ENCODE measurements at regions not wholly inside any gene's neighbourhood (a gene's known extent, or its start where the extent isn't known, plus 50 kb on each side); places are given as distances from the start of the nearest gene placed in this dataset.
"Not testable (repeated sequence)": the region's sequence is repeated elsewhere in the genome, so short reads cannot be mapped to it uniquely, and the experiment has no call there.

DNA sequence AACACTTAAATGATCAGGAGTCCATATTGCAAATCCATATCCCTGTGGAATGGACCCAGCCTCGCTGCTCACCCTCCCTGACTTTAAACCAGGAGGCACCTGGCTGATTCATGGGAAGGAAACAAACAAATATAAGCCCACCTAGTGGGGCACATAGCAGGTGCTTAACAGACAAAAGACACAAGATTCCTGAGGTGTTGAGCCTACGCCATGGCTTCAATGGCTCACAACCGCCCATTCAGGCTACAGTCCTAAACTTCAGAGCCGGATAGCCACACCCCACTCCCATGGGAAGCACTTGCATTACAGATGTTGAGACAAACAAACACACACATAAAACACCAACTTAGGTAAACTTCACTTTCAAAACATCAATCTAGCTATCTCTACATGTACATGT lies 359.9 kb downstream of the ICE1 start:
- no peak for DNase-seq

DNA sequence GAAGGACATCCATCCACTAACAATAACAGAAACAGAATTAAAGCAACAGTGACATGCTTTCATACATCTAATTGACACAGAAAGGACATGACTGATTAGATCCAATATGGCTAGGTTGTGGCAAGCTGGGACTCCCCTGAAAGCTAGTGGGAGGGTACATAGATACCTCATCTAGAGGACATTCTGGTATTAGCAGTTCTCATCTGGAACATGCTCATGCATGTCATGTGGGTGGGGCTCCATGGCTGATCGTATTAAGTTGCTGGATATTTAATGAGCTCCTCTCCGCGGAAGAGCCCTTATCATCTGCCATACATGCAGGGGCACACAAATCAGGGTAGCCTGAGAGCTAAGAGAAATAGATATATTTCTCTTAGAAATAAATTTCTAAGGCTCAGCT lies 358.9 kb downstream of the ICE1 start:
- no peak for DNase-seq

GRCh38 chr5:5780253-5780652 lies 357.8 kb downstream of the ICE1 start:
- DNase-seq: no peak

- DNase-seq: no peak
Observed at GRCh38 chr5:5777013-5777412, 354.5 kb downstream of the ICE1 start.

DNA sequence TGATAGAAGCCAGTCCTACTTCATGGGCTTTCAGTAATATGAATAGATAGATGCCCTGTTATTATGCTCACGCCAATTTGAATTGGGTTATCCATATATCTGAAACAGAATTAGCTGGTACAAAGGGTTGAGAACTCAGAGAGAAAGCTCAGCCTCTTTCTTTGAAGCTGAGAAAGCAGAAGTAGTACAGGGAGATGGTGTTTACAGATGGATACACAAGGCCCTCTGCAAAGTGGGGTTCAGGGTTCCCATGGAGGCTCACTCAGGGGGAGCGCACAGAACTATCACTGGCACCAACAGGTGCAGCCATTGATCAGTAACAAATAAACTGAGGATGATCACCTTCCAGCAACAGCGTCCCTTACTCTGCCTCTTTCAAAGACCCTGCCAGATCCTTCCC lies 349.7 kb downstream of the ICE1 start:
- DNase-seq: no peak

GRCh38 chr5:5770825-5771224 lies 348.3 kb downstream of the ICE1 start:
- DNase-seq: no peak

DNA sequence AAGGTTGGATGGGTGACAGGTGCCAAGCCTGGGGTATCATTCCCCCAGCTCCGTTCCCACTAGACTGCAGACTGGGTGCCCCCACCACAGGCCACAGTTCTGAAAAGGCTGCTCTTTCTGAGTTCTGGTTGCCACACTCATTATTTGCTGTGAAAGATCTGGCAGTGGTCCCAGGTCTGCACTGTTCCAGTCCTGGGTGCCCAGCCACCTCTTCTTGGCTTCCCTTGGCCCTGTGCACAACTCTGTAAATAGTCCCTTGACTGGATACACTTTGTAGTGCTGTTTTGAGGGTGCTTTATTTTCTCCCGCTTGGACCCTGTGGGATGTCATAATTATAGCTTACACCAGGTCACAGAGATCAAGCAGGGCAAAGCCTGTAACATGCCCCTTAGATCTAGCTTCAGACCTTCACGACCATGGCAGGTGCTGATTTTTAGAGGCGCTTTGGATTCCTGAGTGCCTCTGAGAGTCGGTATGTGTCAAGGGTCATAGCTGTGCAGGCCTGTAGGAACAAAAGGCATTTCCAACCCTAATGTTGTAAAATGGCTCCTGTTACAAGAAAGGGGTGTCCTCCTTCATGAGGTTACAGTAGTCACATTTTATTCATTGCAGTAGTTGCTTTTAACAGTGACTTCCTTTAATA lies 344.9 kb downstream of the ICE1 start:
- no peak for DNase-seq

DNA sequence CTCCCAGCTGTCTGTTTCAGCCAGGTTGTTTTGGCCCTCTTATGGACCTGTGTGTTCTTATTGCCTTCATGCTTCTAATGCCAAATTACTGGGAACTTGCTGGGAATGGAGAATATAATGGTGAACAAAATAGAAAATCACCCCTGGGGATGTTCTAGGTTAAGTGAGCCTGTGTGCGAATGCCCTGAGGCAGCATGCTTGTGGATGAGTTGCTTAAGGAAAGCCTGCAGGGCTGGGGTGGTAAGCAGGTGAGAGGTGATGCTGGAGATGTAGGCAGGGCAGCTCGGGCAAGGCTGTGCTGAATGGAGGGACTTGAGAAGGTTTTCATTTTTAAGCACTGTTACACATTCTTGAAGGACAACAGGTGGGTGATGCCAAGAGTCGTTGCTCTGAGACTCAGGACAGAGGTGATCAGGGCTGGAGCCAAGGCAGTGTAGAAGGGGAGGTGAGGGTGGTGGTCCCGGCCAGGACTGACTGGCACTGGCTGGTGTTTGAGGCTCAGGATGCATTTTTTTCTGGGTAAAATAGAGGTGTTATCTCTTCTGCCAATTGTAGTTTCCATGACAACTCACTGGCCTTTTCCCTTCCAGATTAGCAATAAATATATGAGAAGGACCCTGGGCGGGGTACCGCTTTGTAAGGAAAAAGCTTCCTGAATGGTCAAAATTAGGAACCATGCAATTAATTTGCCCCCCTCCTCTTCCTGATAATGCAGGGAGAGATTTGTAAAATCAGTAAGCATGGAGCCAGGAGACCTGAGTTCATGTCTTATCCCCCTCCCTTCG lies 342.8 kb downstream of the ICE1 start:
- no peak for DNase-seq

- no peak for DNase-seq
Observed at GRCh38 chr5:5764246-5764645, 341.8 kb downstream of the ICE1 start.

DNA sequence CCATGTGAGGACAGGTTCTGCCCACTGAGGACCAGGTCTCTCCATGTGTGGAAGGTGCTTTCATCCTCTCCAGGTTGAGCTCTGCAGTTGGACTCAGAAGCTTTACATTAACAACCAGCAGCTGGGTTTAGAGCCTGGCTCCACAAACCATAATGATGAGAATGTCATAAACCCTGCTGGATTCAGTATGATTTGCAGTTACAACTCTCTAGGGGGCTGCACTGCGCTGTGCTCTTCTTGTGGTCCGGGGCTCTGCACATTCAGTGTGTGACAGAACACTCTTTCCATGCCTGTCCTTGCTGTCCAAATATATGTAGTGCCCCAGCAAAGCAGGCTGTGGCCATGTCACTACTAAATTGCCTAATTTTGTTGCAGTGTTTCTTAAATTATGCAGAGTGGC lies 334.3 kb downstream of the ICE1 start:
- DNase-seq: no peak

DNA sequence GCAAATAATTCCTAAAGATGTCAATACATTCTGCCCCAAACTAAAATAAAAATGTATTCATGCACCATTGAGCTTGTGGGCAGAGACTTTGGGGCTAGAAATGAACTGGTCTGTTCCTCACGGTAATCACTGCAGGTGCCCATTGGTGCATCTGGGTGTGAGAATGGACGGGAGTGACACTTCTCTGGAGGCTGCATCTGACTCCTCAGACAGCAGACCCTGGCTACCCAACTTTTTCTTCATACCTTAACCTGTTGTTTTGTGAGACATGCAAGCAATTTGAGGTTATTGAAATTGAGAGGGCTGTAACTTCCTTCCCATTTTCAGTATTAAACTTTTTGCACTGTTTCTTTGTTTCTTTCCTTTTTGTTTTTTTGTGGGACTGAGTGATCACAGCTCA lies 333.4 kb downstream of the ICE1 start:
- DNase-seq: no peak

GRCh38 chr5:5752844-5753243 lies 330.4 kb downstream of the ICE1 start:
- no peak for DNase-seq

GRCh38 chr5:5751987-5752386 lies 329.5 kb downstream of the ICE1 start:
- no peak for DNase-seq

GRCh38 chr5:5751498-5751897 lies 329.0 kb downstream of the ICE1 start:
- DNase-seq: no peak

- no peak for DNase-seq
Observed at GRCh38 chr5:5741418-5741817, 318.9 kb downstream of the ICE1 start.

DNA sequence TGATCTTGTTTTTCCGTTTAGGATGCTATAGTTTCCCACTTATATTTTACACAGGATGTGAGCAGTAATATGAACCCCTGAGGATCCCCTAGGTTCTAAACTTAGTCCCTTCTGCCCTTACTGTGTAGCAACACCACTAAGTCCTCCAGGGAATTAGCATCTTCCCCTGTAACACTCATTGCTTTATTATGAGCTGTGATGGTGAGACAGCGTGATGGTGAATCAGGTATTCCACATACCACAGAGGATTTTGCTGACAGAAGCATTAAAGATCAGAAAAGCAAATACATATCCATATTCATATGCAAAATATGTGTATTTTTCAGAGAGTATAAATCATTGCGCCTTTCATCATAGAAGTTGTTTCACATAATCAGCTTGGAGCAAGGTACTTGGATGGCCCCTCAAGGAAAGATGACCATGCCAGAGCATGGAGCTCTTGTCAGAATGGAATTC lies 317.0 kb downstream of the ICE1 start:
- no peak for DNase-seq

GRCh38 chr5:5738797-5739489 lies 316.5 kb downstream of the ICE1 start:
- no peak for DNase-seq

- no peak for DNase-seq
Observed at GRCh38 chr5:5736007-5736406, 313.5 kb downstream of the ICE1 start.

- DNase-seq: not testable (repeated sequence)
Observed at GRCh38 chr5:5733058-5733457, 310.6 kb downstream of the ICE1 start.

GRCh38 chr5:5726401-5726800 lies 303.9 kb downstream of the ICE1 start:
- no peak for DNase-seq

- no peak for DNase-seq
Observed at GRCh38 chr5:5721881-5722280, 299.4 kb downstream of the ICE1 start.

DNA sequence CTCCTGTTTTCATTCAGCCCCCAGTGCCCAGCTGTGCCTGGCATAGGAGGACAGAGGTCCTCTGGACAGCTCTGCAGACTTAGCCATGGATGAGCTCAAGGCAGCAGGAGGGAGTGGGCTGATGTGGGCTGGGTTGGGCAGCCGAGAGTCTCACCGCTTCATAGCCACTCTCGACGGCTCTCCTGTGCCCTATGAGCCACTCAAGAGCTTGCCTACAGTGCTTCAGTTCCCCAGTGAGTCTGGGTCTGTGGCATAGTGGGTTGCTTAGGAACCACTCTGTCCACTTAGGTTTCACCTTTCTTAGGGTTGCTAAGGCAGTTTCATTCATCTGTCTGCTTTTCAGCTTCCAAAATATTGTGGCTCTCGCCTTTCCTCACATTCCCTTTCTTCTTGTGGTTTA lies 296.8 kb downstream of the ICE1 start:
- DNase-seq: no peak

DNA sequence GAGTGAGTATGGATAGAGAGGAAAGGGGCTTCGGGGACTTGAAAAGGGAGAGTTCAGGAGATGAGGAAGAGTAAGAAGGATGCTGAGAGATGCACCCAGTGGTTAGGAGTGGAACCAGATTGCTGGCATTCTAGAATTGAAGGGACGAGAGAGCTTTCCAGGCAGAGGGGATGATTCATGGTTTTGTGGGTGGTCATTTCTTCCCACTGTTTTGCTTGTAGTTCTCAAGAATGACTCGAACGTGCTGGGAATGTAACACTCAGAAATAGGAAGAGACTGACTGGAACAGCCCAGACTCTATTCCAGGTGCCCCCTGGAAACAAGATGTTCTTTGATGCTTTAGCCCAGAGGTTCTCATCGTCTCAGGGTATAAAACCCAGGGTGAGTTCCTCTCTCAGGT lies 294.2 kb downstream of the ICE1 start:
- no peak for DNase-seq

DNA sequence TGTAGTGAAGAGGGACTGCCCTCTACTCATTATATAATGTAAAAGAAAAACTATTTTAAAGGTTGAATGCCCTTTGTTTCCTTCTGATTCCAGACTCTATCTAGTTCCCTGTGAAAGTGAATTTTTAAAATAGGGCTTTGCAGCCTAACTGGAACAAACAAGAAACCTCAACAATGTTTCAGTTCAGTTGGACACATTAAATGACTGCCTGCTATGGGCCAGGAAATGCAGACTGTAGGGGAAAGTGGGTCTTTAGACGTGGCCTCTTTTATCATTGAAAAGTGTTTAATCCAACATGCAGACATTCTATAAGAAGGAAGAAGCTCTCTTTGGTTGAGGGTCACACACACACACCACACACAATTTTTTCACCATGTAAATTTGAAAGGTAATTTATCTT lies 289.1 kb downstream of the ICE1 start:
- DNase-seq: no peak

All from NCI-H1694 treated with DMSO at 0.1 percent for 48 hours (cell line).